Inflammatory macrophage treated with lipopolysaccharide for 1 hour (primary cell): ENCODE measurements at regions not wholly inside any gene's neighbourhood (a gene's known extent, or its start where the extent isn't known, plus 50 kb on each side); places are given as distances from the start of the nearest gene placed in this dataset.

ENCODE experiments used
- DNase-seq, 2 donors: peaks; one replicate each; pipeline ENCODE4 v3.0.0-alpha.2; 2020 to 2022

- DNase-seq = peak; percentile 1 to 26
These were observed 516.4 kb upstream of the PCDH11Y start for GRCh38 chrY:4483693-4484092.
